H1 (cell line): ENCODE measurements at regions not wholly inside any gene's neighbourhood (a gene's known extent, or its start where the extent isn't known, plus 50 kb on each side); places are given as distances from the start of the nearest gene placed in this dataset.
"Not testable (repeated sequence)": the region's sequence is repeated elsewhere in the genome, so short reads cannot be mapped to it uniquely, and the experiment has no call there.

Experiments
- CTCF ChIA-PET: fragments of 300-600 bp; sonication (Branson Sonifier 250); formaldehyde crosslinking; loops from one replicate; lab custom pipeline; 2021; ENCODE audit not compliant: partially characterized antibody; lab: Charles Lee
- POLR2A ChIA-PET: fragments of 300-600 bp; sonication (Branson Sonifier 250); formaldehyde crosslinking; loops from one replicate; lab custom pipeline; 2021; ENCODE audit warnings: inconsistent platforms; ENCODE audit not compliant: partially characterized antibody; lab: Charles Lee
- DNase-seq, 2 experiments: peaks; one replicate each; pipeline versions ENCODE4 v3.0.0 to v3.0.0-alpha.2; 2010 to 2022; ENCODE audit warnings: low spot score in 2 of 2, low read depth in 1 of 2, mixed read lengths in 1 of 2
- FAIRE-seq: peaks from 2 replicates; lab custom pipeline; 2011; peaks lifted over from hg19 to GRCh38; lab: Jason Lieb, UNC
- H2AFZ ChIP-seq: 2 replicates; pipeline ENCODE4 v1.8.1; 2012; ENCODE audit warnings: low read length, inconsistent platforms
- H2AK5ac ChIP-seq: 2 replicates; pipeline ENCODE4 v1.6.1; 2013; ENCODE audit warnings: low read depth, low read length
- H2BK120ac ChIP-seq: replicated peaks from 2 replicates; pipeline ENCODE3; 2013; ENCODE audit warnings: low read depth, low read length, inconsistent platforms
- H2BK12ac ChIP-seq: 2 replicates; pipeline ENCODE4 v1.6.1; 2013; ENCODE audit warnings: low read depth, low read length
- H2BK15ac ChIP-seq: 2 replicates; pipeline ENCODE4 v1.6.1; 2013; ENCODE audit warnings: low read length
- H2BK20ac ChIP-seq: 2 replicates; pipeline ENCODE4 v1.6.1; 2013; ENCODE audit warnings: low read length
- H2BK5ac ChIP-seq: 2 replicates; pipeline ENCODE4 v1.6.1; 2013; ENCODE audit warnings: low read depth, low read length
- H3K14ac ChIP-seq: 2 replicates; pipeline ENCODE4 v1.6.1; 2013; ENCODE audit warnings: inconsistent platforms; ENCODE audit not compliant: insufficient read length
- H3K18ac ChIP-seq: 2 replicates; pipeline ENCODE4 v1.6.1; 2013; ENCODE audit warnings: low read length; ENCODE audit errors: extremely low read depth
- H3K23ac ChIP-seq: 2 replicates; pipeline ENCODE4 v1.6.1; 2013; ENCODE audit warnings: inconsistent platforms; ENCODE audit not compliant: insufficient read length
- H3K23me2 ChIP-seq: 2 replicates; pipeline ENCODE4 v1.6.1; 2013; ENCODE audit warnings: low read depth, low read length
- H3K27ac ChIP-seq: 2 replicates; pipeline ENCODE4 v1.6.1; 2011; ENCODE audit warnings: low read depth, low read length, inconsistent platforms
- H3K27me3 ChIP-seq, 4 experiments: replicated peaks in 1 of 4; 1 replicate in 1 of 4; 2 replicates in 3 of 4; pipeline versions ENCODE4 v1.6.1 to v1.8.1; 2011 to 2013; ENCODE audit warnings: low read length in 3 of 4, mild to moderate bottlenecking in 3 of 4, inconsistent platforms in 2 of 4, mixed read lengths in 2 of 4, moderate library complexity in 1 of 4; ENCODE audit not compliant: control insufficient read depth in 3 of 4, insufficient read depth in 3 of 4; ENCODE audit errors: extremely low read depth in 1 of 4
- H3K36me3 ChIP-seq, 4 experiments: 2 replicates each; pipeline versions ENCODE4 v1.6.1 to v1.8.1; 2011 to 2013; ENCODE audit warnings: mild to moderate bottlenecking in 4 of 4, low read length in 3 of 4, moderate library complexity in 2 of 4, control low read depth in 1 of 4, inconsistent platforms in 1 of 4; ENCODE audit not compliant: insufficient read depth in 4 of 4, control insufficient read depth in 2 of 4
- H3K4ac ChIP-seq: replicated peaks from 2 replicates; pipeline ENCODE3; 2013; ENCODE audit warnings: low read length, low read depth, mixed read lengths, inconsistent platforms; ENCODE audit not compliant: insufficient read length
- H3K4me1 ChIP-seq, 4 experiments: replicated peaks in 1 of 4; 1 replicate in 1 of 4; 2 replicates in 3 of 4; pipeline versions ENCODE4 v1.6.1 to v1.8.1; 2011 to 2013; ENCODE audit warnings: low read length in 3 of 4, inconsistent platforms in 2 of 4, mixed read lengths in 1 of 4; ENCODE audit not compliant: insufficient read depth in 4 of 4, control insufficient read depth in 3 of 4
- H3K4me2 ChIP-seq, 2 experiments: 2 replicates each; pipeline versions ENCODE4 v1.6.1 to v1.8.1; 2011 to 2013; ENCODE audit warnings: low read depth in 2 of 2, low read length in 2 of 2, control low read depth in 1 of 2, inconsistent platforms in 1 of 2, mild to moderate bottlenecking in 1 of 2; ENCODE audit not compliant: insufficient read depth in 1 of 2
- H3K4me3 ChIP-seq, 4 experiments: fragments of 200-600, 300-600 bp in 1 of 4; sonication (generic), shearing (Covaris generic), sonication (Bioruptor Twin) in 1 of 4; 2 replicates each; pipeline versions ENCODE4 v1.5.1 to v1.8.1; 2011 to 2016; ENCODE audit warnings: low read length in 4 of 4, low read depth in 3 of 4, control low read depth in 2 of 4, inconsistent platforms in 2 of 4, mild to moderate bottlenecking in 2 of 4, mixed read lengths in 1 of 4, moderate library complexity in 1 of 4; ENCODE audit not compliant: insufficient read depth in 2 of 4; ENCODE audit errors: extremely low read depth in 1 of 4
- H3K56ac ChIP-seq: replicated peaks from 2 replicates; pipeline ENCODE3; 2013; ENCODE audit warnings: low read depth, mild to moderate bottlenecking, mixed read lengths, low read length, inconsistent platforms; ENCODE audit not compliant: insufficient read length
- H3K79me1 ChIP-seq: 2 replicates; pipeline ENCODE4 v1.6.1; 2013; ENCODE audit warnings: low read depth, low read length, control low read depth
- H3K79me2 ChIP-seq, 2 experiments: 2 replicates each; pipeline versions ENCODE4 v1.6.1 to v1.8.1; 2012 to 2013; ENCODE audit warnings: low read length in 2 of 2, mild to moderate bottlenecking in 2 of 2, inconsistent platforms in 1 of 2; ENCODE audit not compliant: insufficient read depth in 2 of 2, control insufficient read depth in 1 of 2
- H3K9ac ChIP-seq, 4 experiments: replicated peaks in 1 of 4; 1 replicate in 1 of 4; 2 replicates in 3 of 4; pipeline versions ENCODE4 v1.6.1 to v1.8.1; 2011 to 2013; ENCODE audit warnings: low read depth in 3 of 4, low read length in 3 of 4, control low read depth in 2 of 4, mild to moderate bottlenecking in 2 of 4, moderate library complexity in 2 of 4, inconsistent platforms in 1 of 4; ENCODE audit errors: extremely low read depth in 1 of 4
- H3K9me3 ChIP-seq, 2 experiments: 2 replicates each; pipeline versions ENCODE4 v1.6.1 to v1.8.1; 2012 to 2013; ENCODE audit warnings: mild to moderate bottlenecking in 2 of 2, moderate library complexity in 2 of 2, control low read depth in 1 of 2, inconsistent platforms in 1 of 2, low read depth in 1 of 2, low read length in 1 of 2, mixed read lengths in 1 of 2; ENCODE audit not compliant: insufficient read depth in 2 of 2
- H4K20me1 ChIP-seq, 2 experiments: replicated peaks in 1 of 2; 2 replicates each; pipeline versions ENCODE3 to v1.8.1; 2011 to 2013; ENCODE audit warnings: inconsistent platforms in 2 of 2, low read length in 2 of 2, mild to moderate bottlenecking in 1 of 2; ENCODE audit not compliant: insufficient read depth in 2 of 2, control insufficient read depth in 1 of 2
- H4K5ac ChIP-seq: 2 replicates; pipeline ENCODE4 v1.6.1; 2013; ENCODE audit warnings: low read length, low read depth, mixed read lengths, inconsistent platforms; ENCODE audit not compliant: insufficient read length
- H4K8ac ChIP-seq: 2 replicates; pipeline ENCODE4 v1.8.0; 2013; ENCODE audit warnings: mild to moderate bottlenecking, moderate library complexity, low read length, inconsistent platforms; ENCODE audit not compliant: insufficient read depth; ENCODE audit errors: extremely low read depth
- H4K91ac ChIP-seq: replicated peaks from 2 replicates; pipeline ENCODE3; 2013; ENCODE audit warnings: low read length, mixed read lengths, inconsistent platforms; ENCODE audit not compliant: insufficient read length
- WGBS, 2 experiments: shearing (Covaris generic) in 1 of 2; methylation state at CpG; one replicate each; pipeline versions ENCODE4 v1.1.6 to v1.1.7; 2013 to 2015; ENCODE audit warnings: low lambda C conversion rate in 2 of 2, mixed read lengths in 2 of 2, inconsistent platforms in 1 of 2, low coverage in 1 of 2, missing lambda C conversion rate in 1 of 2; ENCODE audit not compliant: insufficient replicate concordance in 2 of 2, insufficient coverage in 1 of 2, insufficient read length in 1 of 2; ENCODE audit errors: extremely low coverage in 1 of 2, missing lambda C conversion rate in 1 of 2; 5-methylcytosine and 5-hydroxymethylcytosine counted together

DNA sequence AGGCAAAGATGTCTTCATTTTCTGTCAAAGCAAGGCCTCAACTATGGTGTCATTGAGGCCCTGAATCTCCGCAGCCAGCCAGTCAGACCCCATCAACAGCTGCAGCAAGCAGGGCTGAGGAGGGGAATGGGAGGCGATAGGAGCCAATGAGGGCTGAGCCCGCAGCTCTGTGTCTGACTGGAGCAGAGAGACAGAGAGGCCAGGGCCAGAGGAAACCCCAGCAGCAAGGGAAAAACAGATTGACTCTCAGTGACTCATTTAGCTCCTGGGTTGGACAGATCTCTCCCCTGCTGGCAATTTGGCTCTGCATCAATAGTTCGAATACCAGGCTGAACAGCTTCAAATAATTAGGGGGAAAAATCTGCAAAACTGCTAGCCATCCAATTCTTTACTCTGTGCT lies 67.1 kb upstream of the NBPF11 start:
- H3K4me3 ChIP-seq, POLR2A ChIA-PET, H2AK5ac ChIP-seq, H4K5ac ChIP-seq, H4K20me1 ChIP-seq, H3K23ac ChIP-seq, H2BK12ac ChIP-seq, H3K9ac ChIP-seq, H4K91ac ChIP-seq, H3K14ac ChIP-seq, H2BK20ac ChIP-seq, CTCF ChIA-PET, DNase-seq, H4K8ac ChIP-seq, H3K79me1 ChIP-seq, H3K4me2 ChIP-seq, H2BK120ac ChIP-seq, H3K27ac ChIP-seq, H3K79me2 ChIP-seq, FAIRE-seq, H3K4ac ChIP-seq, H3K18ac ChIP-seq, H3K4me1 ChIP-seq, H3K9me3 ChIP-seq, H3K56ac ChIP-seq, H2BK15ac ChIP-seq, H2AFZ ChIP-seq, H3K36me3 ChIP-seq, H3K23me2 ChIP-seq, H3K27me3 ChIP-seq, H2BK5ac ChIP-seq: not testable (repeated sequence)
- no CpG with 5 or more reads among the region's 4 CpGs for WGBS, 2 experiments

DNA sequence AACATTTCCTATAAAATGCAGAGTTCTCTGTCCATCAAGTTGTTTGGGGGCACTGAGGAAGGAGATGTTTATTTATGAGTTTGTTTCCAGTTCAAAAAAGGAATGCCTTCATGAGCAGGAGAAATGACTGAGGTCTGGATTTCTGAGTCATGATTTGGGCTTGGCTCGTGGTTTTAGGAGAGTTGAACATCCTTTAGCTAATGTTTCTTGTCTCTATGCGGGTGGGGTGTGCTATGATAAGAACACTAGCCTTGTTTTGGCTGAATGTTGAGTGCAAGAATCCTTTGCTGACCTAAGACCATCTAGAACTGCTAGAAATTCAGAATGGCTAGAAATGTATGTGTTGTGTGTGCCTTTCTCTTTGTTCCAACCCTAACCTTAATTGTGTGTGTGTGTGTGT lies 59.1 kb upstream of the NBPF11 start:
- H3K14ac ChIP-seq, H3K9ac ChIP-seq, H2BK120ac ChIP-seq, H3K27ac ChIP-seq, H4K8ac ChIP-seq, H2AK5ac ChIP-seq, H4K91ac ChIP-seq, H2BK5ac ChIP-seq, H2BK12ac ChIP-seq, H3K27me3 ChIP-seq, H3K79me2 ChIP-seq, H3K79me1 ChIP-seq, H3K56ac ChIP-seq, H3K23ac ChIP-seq, POLR2A ChIA-PET, H4K20me1 ChIP-seq, H4K5ac ChIP-seq, H3K4me1 ChIP-seq, H2AFZ ChIP-seq, H3K18ac ChIP-seq, H3K9me3 ChIP-seq, FAIRE-seq, DNase-seq, H2BK15ac ChIP-seq, H3K23me2 ChIP-seq, H3K4ac ChIP-seq, H3K36me3 ChIP-seq, H3K4me3 ChIP-seq, H3K4me2 ChIP-seq, CTCF ChIA-PET, H2BK20ac ChIP-seq: not testable (repeated sequence)
- no CpG with 5 or more reads among the region's 2 CpGs for WGBS, 2 experiments
